Pancreas (tissue), 10 donors: ENCODE measurements at regions not wholly inside any gene's neighbourhood (a gene's known extent, or its start where the extent isn't known, plus 50 kb on each side); places are given as distances from the start of the nearest gene placed in this dataset.

Source experiments
- ATAC-seq, 4 donors: fragments of 200-7000 bp; cut with Tn5 transposase; one replicate each; pipeline versions ENCODE4 v1.8.0 to v1.9.1; 2020; ENCODE audit warnings: mild to moderate bottlenecking in 4 of 4, moderate library complexity in 4 of 4
- DNase-seq, 6 donors: peaks; one replicate each; pipeline ENCODE4 v3.0.0-alpha.2; 2020
- FAIRE-seq: peaks from 2 replicates; lab custom pipeline; 2012; peaks lifted over from hg19 to GRCh38; lab: Jason Lieb, UNC
- H3K27ac ChIP-seq, 4 donors: fragments of 200-600 bp; sonication (generic); 1 replicate in 3 of 4; 2 replicates in 1 of 4; pipeline versions ENCODE4 v1.5.0 to v1.8.0; 2020
- H3K27me3 ChIP-seq, 4 donors: fragments of 200-600 bp; one replicate each; pipeline ENCODE4 v1.8.0; 2021
- H3K36me3 ChIP-seq, 3 donors: fragments of 200-600 bp; sonication (generic) in 1 of 3; one replicate each; pipeline versions ENCODE4 v1.5.0 to v1.8.0; 2020 to 2021
- H3K4me1 ChIP-seq, 3 donors: fragments of 200-600 bp; one replicate each; pipeline ENCODE4 v1.8.0; 2021
- H3K4me3 ChIP-seq, 4 donors: fragments of 200-600 bp; sonication (generic) in 2 of 4; one replicate each; pipeline versions ENCODE4 v1.5.0 to v1.8.0; 2020 to 2021
- H3K9me3 ChIP-seq, 4 donors: fragments of 200-600 bp; one replicate each; pipeline ENCODE4 v1.8.0; 2021
- CTCF ChIP-seq, 4 donors: fragments of 200-600 bp; sonication (generic) in 3 of 4; IDR thresholded peaks; one replicate each; pipeline versions ENCODE4 v1.5.0 to v1.8.0; 2021; ENCODE audit warnings: antibody characterized with exemption in 4 of 4
- WGBS, 2 donors: extraction: QIAGEN DNeasy Blood & Tissue Kit; methylation state at CpG; one replicate each; pipeline ENCODE4 v1.1.7; 2013; 5-methylcytosine and 5-hydroxymethylcytosine counted together
- intact Hi-C, 3 donors: fragments of 100-400 bp; cut with DNase I; formaldehyde crosslinking; loops; one replicate each; pipeline versions ENCODE4 v1.11.1 to v1.14.2; 2022
- donor health status: healthy with polysubstance abuse.
- donor health status: DM: no; HTN: no; CAD: no; lungs with moderate emphysema.
- donor health status: DM: no; HTN: no; CAD: no.
- donor health status: control.
- donor health status: control.
- donor health status: Bipolar disorder and iron deficiency.
- donor health status: DM: yes; HTN: yes; CAD: no.
- donor health status: DM: no; HTN: no; CAD: no.
- donor health status: DM: no; HTN: no; CAD: no.
- donor health status: DM: yes; HTN: yes; CAD: no.

- H3K36me3 ChIP-seq, result no peaks in the 10 kb centered on the region
- TF ChIP-seq CTCF (IDR thresholded peaks at IDR 0.05), result no peak
- intact Hi-C loops, result no loop called here
- no peaks in the 10 kb centered on the region for H3K27me3 ChIP-seq
- no peak overlapping the region for H3K4me3 ChIP-seq
- 63 to 68% methylated on average over 5 of the region's 5 CpGs for WGBS, 2 donors
- H3K4me1 ChIP-seq, result no peaks in the 10 kb centered on the region
- no peaks in the 10 kb centered on the region for H3K9me3 ChIP-seq
- H3K27ac ChIP-seq, result no peak overlapping the region
- no peak for FAIRE-seq
- DNase-seq, result no peak
- no peak for ATAC-seq
These were observed 86.4 kb upstream of the ZKSCAN2 start for GRCh38 chr16:25344006-25344405.

- Histone ChIP-seq H3K4me1 (no peaks in the 10 kb centered on the region), H3K4me3 (no peak overlapping the region), H3K9me3 (no peaks in the 10 kb centered on the region), H3K27me3 (no peaks in the 10 kb centered on the region), H3K27ac (no peak overlapping the region), H3K36me3 (no peaks in the 10 kb centered on the region)
- no peak for FAIRE-seq
- no peak for ATAC-seq
- 52 to 58% methylated on average over 2 of the region's 2 CpGs for WGBS, 2 donors
- TF ChIP-seq CTCF (IDR thresholded peaks at IDR 0.05), result no peak
- intact Hi-C loops, result no loop called here
- DNase-seq, result no peak
These were observed 83.3 kb upstream of the ZKSCAN2 start for GRCh38 chr16:25340973-25341372.

GRCh38 chr16:25317732-25318316 is 60.2 kb upstream of the ZKSCAN2 start:
- FAIRE-seq (no peak), DNase-seq (no peak), ATAC-seq (no peak)
- no peak for TF ChIP-seq CTCF (IDR thresholded peaks at IDR 0.05)
- no peaks in the 10 kb centered on the region for H3K36me3 ChIP-seq
- intact Hi-C loops, result no loop called here
- no peaks in the 10 kb centered on the region for H3K4me1 ChIP-seq
- H3K27me3 ChIP-seq, result no peaks in the 10 kb centered on the region
- no peak overlapping the region for H3K4me3 ChIP-seq
- 35 to 46% methylated on average over 3 of the region's 3 CpGs for WGBS, 2 donors
- no peaks in the 10 kb centered on the region for H3K9me3 ChIP-seq
- no peak overlapping the region for H3K27ac ChIP-seq

GRCh38 chr16:25311950-25312349 is 54.3 kb upstream of the ZKSCAN2 start:
- DNase-seq, result no peak
- no peak for ATAC-seq
- H3K27ac ChIP-seq, result no peak overlapping the region
- H3K9me3 ChIP-seq, result no peaks in the 10 kb centered on the region
- TF ChIP-seq CTCF (IDR thresholded peaks at IDR 0.05), result no peak
- no peaks in the 10 kb centered on the region for H3K36me3 ChIP-seq
- no peaks in the 10 kb centered on the region for H3K4me1 ChIP-seq
- H3K27me3 ChIP-seq, result no peaks in the 10 kb centered on the region
- no peak for FAIRE-seq
- H3K4me3 ChIP-seq, result no peak overlapping the region
- intact Hi-C loops, result no loop called here

DNA sequence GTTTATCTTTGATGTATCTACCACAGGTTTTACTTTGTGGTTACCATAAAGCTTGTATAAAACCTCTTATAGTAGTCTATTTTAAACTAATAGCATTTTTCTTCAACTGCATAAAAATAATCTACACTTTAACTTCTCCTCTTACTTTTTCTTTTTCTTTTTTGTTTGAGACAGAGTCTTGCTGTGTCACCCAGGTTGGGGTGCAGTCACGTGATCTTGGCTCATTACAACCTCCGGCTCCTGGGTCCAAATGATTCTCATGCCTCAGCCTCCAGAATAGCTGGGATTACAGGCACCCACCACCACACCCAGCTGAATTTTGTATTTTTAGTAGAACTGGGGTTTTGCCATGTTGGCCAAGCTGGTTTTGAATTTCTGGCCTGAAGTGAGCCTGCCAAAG is 53.4 kb upstream of the ZKSCAN2 start:
- ATAC-seq (no peak), DNase-seq (no peak), FAIRE-seq (no peak)
- H3K4me3 ChIP-seq, result no peak overlapping the region
- intact Hi-C loops, result no loop called here
- H3K9me3 ChIP-seq, result no peaks in the 10 kb centered on the region
- H3K4me1 ChIP-seq, result no peaks in the 10 kb centered on the region
- 65 to 77% methylated on average over 2 of the region's 2 CpGs for WGBS, 2 donors
- no peak overlapping the region for H3K27ac ChIP-seq
- TF ChIP-seq CTCF (IDR thresholded peaks at IDR 0.05), result no peak
- no peaks in the 10 kb centered on the region for H3K27me3 ChIP-seq
- H3K36me3 ChIP-seq, result no peaks in the 10 kb centered on the region
